GM12878 (cell line): ENCODE measurements at regions not wholly inside any gene's neighbourhood (a gene's known extent, or its start where the extent isn't known, plus 50 kb on each side); places are given as distances from the start of the nearest gene placed in this dataset.

Experiments used
- ATAC-seq: fragments of 200-7000 bp; cut with Tn5 transposase; 3 replicates; pipeline ENCODE4 v1.9.1; 2020; ENCODE audit warnings: mild to moderate bottlenecking, moderate library complexity
- BruUV-seq: library from RNA; stranded (reverse); fragments of 400-500 nt; replicated peaks from 2 replicates; lab custom pipeline; 2021; lab: Mats Ljungman, UMichigan
- CTCF ChIA-PET: fragments of 300-600 bp; sonication (Branson Sonifier 250); formaldehyde crosslinking; extraction: SDS; loops from one replicate; lab custom pipeline; 2021; ENCODE audit warnings: inconsistent platforms; lab: Yijun Ruan, JAX
- POLR2A ChIA-PET: fragments of 350-600 bp; formaldehyde crosslinking; extraction: SDS; loops from one replicate; lab custom pipeline; 2021; ENCODE audit warnings: inconsistent platforms; lab: Charles Lee
- RAD21 ChIA-PET: fragments of 300-600 bp; sonication (Branson Sonifier 250); formaldehyde crosslinking; loops from one replicate; lab custom pipeline; 2023; ENCODE audit warnings: antibody characterized with exemption; ENCODE audit not compliant: unreplicated experiment; lab: Charles Lee
- SMC1A ChIA-PET: fragments of 300-600 bp; sonication (Branson Sonifier 250); formaldehyde crosslinking; loops from one replicate; lab custom pipeline; 2023; ENCODE audit not compliant: unreplicated experiment, uncharacterized antibody; lab: Charles Lee
- DNase-seq: peaks from one replicate; pipeline ENCODE4 v3.0.0-alpha.2; 2011; ENCODE audit warnings: low read depth, low spot score
- FAIRE-seq: peaks from 3 replicates; lab custom pipeline; 2011; peaks lifted over from hg19 to GRCh38; lab: Jason Lieb, UNC
- H2AFZ ChIP-seq: 2 replicates; pipeline ENCODE4 v1.6.0; 2011; ENCODE audit warnings: low read depth, low read length, control low read depth; ENCODE audit not compliant: control insufficient read depth
- H3K27ac ChIP-seq: 2 replicates; pipeline ENCODE4 v1.5.1; 2011; ENCODE audit warnings: control low read depth; ENCODE audit not compliant: control insufficient read depth, insufficient read depth
- H3K27me3 ChIP-seq, 2 experiments: replicated peaks in 1 of 2; 2 replicates each; pipeline versions ENCODE4 v1.6.0 to v1.6.1; 2011; ENCODE audit warnings: low read length in 1 of 2; ENCODE audit not compliant: control insufficient read depth in 2 of 2, insufficient read depth in 2 of 2
- H3K36me3 ChIP-seq, 2 experiments: 2 replicates each; pipeline ENCODE4 v1.5.1; 2011; ENCODE audit warnings: low read length in 1 of 2; ENCODE audit not compliant: control insufficient read depth in 2 of 2, insufficient read depth in 2 of 2
- H3K4me1 ChIP-seq: 2 replicates; pipeline ENCODE4 v1.6.1; 2011; ENCODE audit warnings: mild to moderate bottlenecking, low read length, moderate library complexity, mixed read lengths; ENCODE audit not compliant: control insufficient read depth, insufficient read depth
- H3K4me2 ChIP-seq: 2 replicates; pipeline ENCODE4 v1.6.0; 2011; ENCODE audit warnings: control low read depth; ENCODE audit not compliant: control insufficient read depth, insufficient read depth
- H3K4me3 ChIP-seq: fragments of 200-600 bp; sonication (generic); 2 replicates; pipeline ENCODE4 v1.5.1; 2016
- H3K79me2 ChIP-seq: 2 replicates; pipeline ENCODE4 v1.6.0; 2011; ENCODE audit warnings: low read length; ENCODE audit not compliant: control insufficient read depth, insufficient read depth
- H3K9ac ChIP-seq: 2 replicates; pipeline ENCODE4 v1.8.0; 2011; ENCODE audit warnings: low read length, control low read depth, mixed read lengths; ENCODE audit not compliant: control insufficient read depth, insufficient read depth
- H3K9me3 ChIP-seq: replicated peaks from 3 replicates; pipeline ENCODE4 v1.5.1; 2011; ENCODE audit warnings: mild to moderate bottlenecking, low read length; ENCODE audit not compliant: control insufficient read depth, insufficient read depth
- H4K20me1 ChIP-seq: 2 replicates; pipeline ENCODE4 v1.6.0; 2011; ENCODE audit not compliant: control insufficient read depth, insufficient read depth
- EZH2 ChIP-seq: IDR thresholded peaks from 2 replicates; pipeline ENCODE4 v1.6.1; 2012; ENCODE audit warnings: low read depth, mild to moderate bottlenecking, control low read depth, inconsistent platforms, low read length, borderline replicate concordance; ENCODE audit not compliant: control insufficient read depth
- GATAD2B ChIP-seq: fragments of 450-650 bp; conservative IDR thresholded peaks from 2 replicates; pipeline ENCODE4 v1.6.1; 2017; ENCODE audit warnings: low read depth, mild to moderate bottlenecking, moderate library complexity
- KLF5 ChIP-seq: fragments of 450-650 bp; IDR thresholded peaks from 2 replicates; pipeline ENCODE4 v1.6.1; 2014; ENCODE audit warnings: mild to moderate bottlenecking; ENCODE audit not compliant: partially characterized antibody
- NFYA ChIP-seq: IDR thresholded peaks from 2 replicates; pipeline ENCODE4 v1.6.1; 2011; ENCODE audit warnings: low read depth, mild to moderate bottlenecking, low read length, improper control_type of control experiment, borderline replicate concordance
- PAX8 ChIP-seq: fragments of 450-650 bp; IDR thresholded peaks from 2 replicates; pipeline ENCODE4 v1.6.1; 2017; ENCODE audit warnings: mild to moderate bottlenecking, moderate library complexity
- SRF ChIP-seq, 2 experiments: IDR thresholded peaks; 2 replicates each; pipeline ENCODE4 v1.6.1; 2011; ENCODE audit warnings: low read depth in 2 of 2, low read length in 2 of 2, mild to moderate bottlenecking in 1 of 2, moderate library complexity in 1 of 2
- TBL1XR1 ChIP-seq: IDR thresholded peaks from 2 replicates; pipeline ENCODE4 v1.6.1; 2012; ENCODE audit warnings: low read depth, low read length, improper control_type of control experiment
- TCF7 ChIP-seq: IDR thresholded peaks from 2 replicates; pipeline ENCODE4 v1.6.1; 2014; ENCODE audit warnings: antibody characterized with exemption, borderline replicate concordance
- YY1 ChIP-seq: IDR thresholded peaks from 2 replicates; pipeline ENCODE4 v1.6.1; 2011; ENCODE audit warnings: low read depth, mild to moderate bottlenecking, low read length
- ZZZ3 ChIP-seq: IDR thresholded peaks from 2 replicates; pipeline ENCODE4 v1.6.1; 2011; ENCODE audit warnings: low read depth; ENCODE audit not compliant: control insufficient read depth, insufficient read length
- WGBS: methylation state at CpG from one replicate; pipeline ENCODE4 v1.1.6; 2016; ENCODE audit warnings: low lambda C conversion rate; ENCODE audit not compliant: insufficient replicate concordance, insufficient coverage; ENCODE audit errors: missing lambda C conversion rate; 5-methylcytosine and 5-hydroxymethylcytosine counted together
- in situ Hi-C: fragments of 300-500 bp; cut with MboI; formaldehyde crosslinking; loops from 9 replicates; pipeline ENCODE4 v1.14.3; 2018; ENCODE audit warnings: mixed read lengths
- intact Hi-C: fragments of 100-400 bp; cut with micrococcal nuclease; formaldehyde crosslinking; loops from one replicate; pipeline ENCODE4 v1.14.2; 2022; ENCODE audit not compliant: unreplicated experiment
- TF ChIP-seq, protein P1 (sequence below): IDR thresholded peaks from 2 replicates; pipeline ENCODE4 v1.6.1; 2012; ENCODE audit warnings: low read depth, low read length, improper control_type of control experiment
- TF ChIP-seq, protein P2 (sequence below): IDR thresholded peaks from 2 replicates; pipeline ENCODE4 v1.6.1; 2012; ENCODE audit warnings: improper control_type of control experiment, low read depth, low read length; ENCODE audit not compliant: insufficient replicate concordance
- TF ChIP-seq, protein P3 (sequence below): IDR thresholded peaks from 2 replicates; pipeline ENCODE4 v1.6.1; 2012; ENCODE audit warnings: low read depth, low read length, improper control_type of control experiment

DNA sequence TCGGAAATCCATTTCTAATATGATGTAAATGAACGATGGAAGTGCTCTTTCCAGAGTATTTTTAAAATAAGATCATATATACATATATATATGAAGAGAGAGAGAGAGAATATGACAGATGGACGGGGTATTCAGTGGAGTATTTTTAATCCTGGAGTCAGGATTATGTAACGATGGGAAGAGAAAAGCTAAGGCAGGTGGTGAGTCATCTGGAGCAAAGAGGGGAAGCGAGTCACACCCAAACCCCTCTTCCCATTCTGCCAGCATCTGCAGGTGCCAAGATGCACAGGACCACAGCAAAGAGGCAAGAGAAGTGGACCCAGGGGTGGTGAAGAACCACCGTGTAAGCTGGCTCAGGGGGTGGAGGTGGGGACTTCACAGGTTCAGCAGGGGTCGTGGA is 102.7 kb upstream of the GRIK3 start:
- SMC1A ChIA-PET = no interaction called here
- in situ Hi-C loops = no loop called here
- ATAC-seq = no peak

DNA sequence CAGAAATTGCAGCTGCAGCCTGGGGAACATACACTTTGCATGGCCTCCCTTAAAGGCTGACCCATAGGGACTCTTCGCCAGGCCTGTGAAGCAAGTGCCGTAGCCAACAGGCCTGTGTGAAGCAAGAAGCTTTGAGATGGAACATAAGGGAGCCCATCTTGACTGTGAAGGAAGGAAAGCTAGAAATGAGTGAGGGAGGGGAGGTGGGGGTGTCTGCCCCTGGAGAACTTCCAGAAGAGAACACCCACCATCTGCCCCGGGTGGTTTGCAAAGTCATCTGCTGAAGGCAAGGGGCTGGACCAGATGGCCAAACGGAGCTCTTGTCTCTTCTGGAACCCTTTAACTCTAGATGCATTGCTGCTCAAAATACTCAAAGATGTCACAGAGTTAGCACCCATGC is 103.3 kb upstream of the GRIK3 start:
- no peak for FAIRE-seq
- H3K27me3 ChIP-seq = no peaks in the 10 kb centered on the region; a peak in 1 of 4 replicates
- TF ChIP-seq GATAD2B (no peak), ZZZ3 (no peak), PAX8 (no peak), YY1 (no peak), EZH2 (no peak), TBL1XR1 (no peak), SRF (IDR thresholded peaks at IDR 0.05; ENCODE audit: low read depth in 2 of 2, low read length in 2 of 2) (no peak)
- TF ChIP-seq, protein P1, sequence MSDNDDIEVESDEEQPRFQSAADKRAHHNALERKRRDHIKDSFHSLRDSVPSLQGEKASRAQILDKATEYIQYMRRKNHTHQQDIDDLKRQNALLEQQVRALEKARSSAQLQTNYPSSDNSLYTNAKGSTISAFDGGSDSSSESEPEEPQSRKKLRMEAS = no peak
- TF ChIP-seq, protein P2, sequence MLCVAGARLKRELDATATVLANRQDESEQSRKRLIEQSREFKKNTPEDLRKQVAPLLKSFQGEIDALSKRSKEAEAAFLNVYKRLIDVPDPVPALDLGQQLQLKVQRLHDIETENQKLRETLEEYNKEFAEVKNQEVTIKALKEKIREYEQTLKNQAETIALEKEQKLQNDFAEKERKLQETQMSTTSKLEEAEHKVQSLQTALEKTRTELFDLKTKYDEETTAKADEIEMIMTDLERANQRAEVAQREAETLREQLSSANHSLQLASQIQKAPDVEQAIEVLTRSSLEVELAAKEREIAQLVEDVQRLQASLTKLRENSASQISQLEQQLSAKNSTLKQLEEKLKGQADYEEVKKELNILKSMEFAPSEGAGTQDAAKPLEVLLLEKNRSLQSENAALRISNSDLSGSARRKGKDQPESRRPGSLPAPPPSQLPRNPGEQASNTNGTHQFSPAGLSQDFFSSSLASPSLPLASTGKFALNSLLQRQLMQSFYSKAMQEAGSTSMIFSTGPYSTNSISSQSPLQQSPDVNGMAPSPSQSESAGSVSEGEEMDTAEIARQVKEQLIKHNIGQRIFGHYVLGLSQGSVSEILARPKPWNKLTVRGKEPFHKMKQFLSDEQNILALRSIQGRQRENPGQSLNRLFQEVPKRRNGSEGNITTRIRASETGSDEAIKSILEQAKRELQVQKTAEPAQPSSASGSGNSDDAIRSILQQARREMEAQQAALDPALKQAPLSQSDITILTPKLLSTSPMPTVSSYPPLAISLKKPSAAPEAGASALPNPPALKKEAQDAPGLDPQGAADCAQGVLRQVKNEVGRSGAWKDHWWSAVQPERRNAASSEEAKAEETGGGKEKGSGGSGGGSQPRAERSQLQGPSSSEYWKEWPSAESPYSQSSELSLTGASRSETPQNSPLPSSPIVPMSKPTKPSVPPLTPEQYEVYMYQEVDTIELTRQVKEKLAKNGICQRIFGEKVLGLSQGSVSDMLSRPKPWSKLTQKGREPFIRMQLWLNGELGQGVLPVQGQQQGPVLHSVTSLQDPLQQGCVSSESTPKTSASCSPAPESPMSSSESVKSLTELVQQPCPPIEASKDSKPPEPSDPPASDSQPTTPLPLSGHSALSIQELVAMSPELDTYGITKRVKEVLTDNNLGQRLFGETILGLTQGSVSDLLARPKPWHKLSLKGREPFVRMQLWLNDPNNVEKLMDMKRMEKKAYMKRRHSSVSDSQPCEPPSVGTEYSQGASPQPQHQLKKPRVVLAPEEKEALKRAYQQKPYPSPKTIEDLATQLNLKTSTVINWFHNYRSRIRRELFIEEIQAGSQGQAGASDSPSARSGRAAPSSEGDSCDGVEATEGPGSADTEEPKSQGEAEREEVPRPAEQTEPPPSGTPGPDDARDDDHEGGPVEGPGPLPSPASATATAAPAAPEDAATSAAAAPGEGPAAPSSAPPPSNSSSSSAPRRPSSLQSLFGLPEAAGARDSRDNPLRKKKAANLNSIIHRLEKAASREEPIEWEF = no peak
- TF ChIP-seq, protein P3, sequence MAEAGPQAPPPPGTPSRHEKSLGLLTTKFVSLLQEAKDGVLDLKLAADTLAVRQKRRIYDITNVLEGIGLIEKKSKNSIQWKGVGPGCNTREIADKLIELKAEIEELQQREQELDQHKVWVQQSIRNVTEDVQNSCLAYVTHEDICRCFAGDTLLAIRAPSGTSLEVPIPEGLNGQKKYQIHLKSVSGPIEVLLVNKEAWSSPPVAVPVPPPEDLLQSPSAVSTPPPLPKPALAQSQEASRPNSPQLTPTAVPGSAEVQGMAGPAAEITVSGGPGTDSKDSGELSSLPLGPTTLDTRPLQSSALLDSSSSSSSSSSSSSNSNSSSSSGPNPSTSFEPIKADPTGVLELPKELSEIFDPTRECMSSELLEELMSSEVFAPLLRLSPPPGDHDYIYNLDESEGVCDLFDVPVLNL = no peak

More for the DNA sequence above, 102.7 kb upstream of the GRIK3 start:
- under 1% methylated on average over 7 of the region's 7 CpGs for WGBS
- ChIA-PET POLR2A (no interaction called here), CTCF (interaction anchor here (0.9 to 1.7 kb wide), 3 partner anchors 186 to 297 kb away, joined by 3 to 8 read pairs (median 4); no protein-coding TSS in a partner anchor), RAD21 (no interaction called here)
- no peaks in the 10 kb centered on the region for H3K79me2 ChIP-seq
- no peak for DNase-seq
- no peak for FAIRE-seq
- no peak overlapping the region for H2AFZ ChIP-seq
- H3K4me3 ChIP-seq = no peak overlapping the region
- intact Hi-C loops = no loop called here
- H3K9me3 ChIP-seq = no peaks in the 10 kb centered on the region
- H3K9ac ChIP-seq = no peak overlapping the region
- H3K36me3 ChIP-seq = no peaks in the 10 kb centered on the region
- H3K27me3 ChIP-seq = no peaks in the 10 kb centered on the region; a peak in 1 of 4 replicates
- BruUV-seq = no TSS peak
- no peak overlapping the region for H3K27ac ChIP-seq
- H4K20me1 ChIP-seq = no peaks in the 10 kb centered on the region
- H3K4me2 ChIP-seq = no peak overlapping the region
- TF ChIP-seq NFYA (no peak), KLF5 (no peak), TCF7 (no peak)
- H3K4me1 ChIP-seq = no peaks in the 10 kb centered on the region

More for the DNA sequence above, 103.3 kb upstream of the GRIK3 start:
- Histone ChIP-seq H3K79me2 (no peaks in the 10 kb centered on the region), H3K4me2 (no peak overlapping the region), H3K4me3 (no peak overlapping the region), H3K4me1 (no peaks in the 10 kb centered on the region), H2AFZ (no peak overlapping the region), H3K9me3 (no peaks in the 10 kb centered on the region), H3K9ac (no peak overlapping the region), H4K20me1 (no peaks in the 10 kb centered on the region), H3K36me3 (no peaks in the 10 kb centered on the region), H3K27ac (no peak overlapping the region)
- intact Hi-C loops (no loop called here), in situ Hi-C loops (no loop called here)
- BruUV-seq = no TSS peak
- 7% methylated on average over 4 of the region's 4 CpGs for WGBS
- ChIA-PET SMC1A (no interaction called here), CTCF (interaction anchor here (1.0 kb wide), 1 partner anchor 297 kb away, joined by 3 read pairs; no protein-coding TSS in a partner anchor), POLR2A (no interaction called here), RAD21 (no interaction called here)
- DNase-seq (no peak), ATAC-seq (no peak)
